Iris pigment epithelial cell (primary cell): ENCODE measurements at regions not wholly inside any gene's neighbourhood (a gene's known extent, or its start where the extent isn't known, plus 50 kb on each side); places are given as distances from the start of the nearest gene placed in this dataset.
"Not testable (repeated sequence)": the region's sequence is repeated elsewhere in the genome, so short reads cannot be mapped to it uniquely, and the experiment has no call there.

ENCODE experiments used
- DNase-seq: peaks from one replicate; pipeline ENCODE4 v3.0.0-alpha.2; 2011; ENCODE audit warnings: low read depth

DNA sequence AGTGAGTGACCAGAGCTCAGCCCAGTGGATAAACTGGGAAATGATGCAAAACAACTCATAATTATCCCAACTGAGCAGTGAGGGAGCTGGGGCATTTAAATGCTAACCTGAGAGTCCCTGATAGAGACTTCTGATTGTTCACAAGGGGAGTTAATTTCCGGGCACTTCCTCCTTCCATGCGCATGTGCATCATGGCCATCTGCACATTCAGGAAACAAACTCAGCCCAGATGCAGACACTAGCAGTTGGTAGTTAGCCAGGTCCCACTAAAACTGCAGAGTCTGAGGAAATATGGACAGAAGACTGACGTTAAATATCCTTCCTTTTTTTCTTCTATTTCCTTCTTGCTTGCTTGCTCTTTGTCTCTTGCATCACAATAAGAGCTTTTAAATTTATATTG is 852.1 kb upstream of the LRRC4C start:
- DNase-seq = no peak

- no peak for DNase-seq
Measured at GRCh38 chr11:42311944-42312343, 852.5 kb upstream of the LRRC4C start.

GRCh38 chr11:42315267-42315666 is 855.8 kb upstream of the LRRC4C start:
- no peak for DNase-seq

- no peak for DNase-seq
Measured at GRCh38 chr11:42315846-42316245, 856.4 kb upstream of the LRRC4C start.

DNA sequence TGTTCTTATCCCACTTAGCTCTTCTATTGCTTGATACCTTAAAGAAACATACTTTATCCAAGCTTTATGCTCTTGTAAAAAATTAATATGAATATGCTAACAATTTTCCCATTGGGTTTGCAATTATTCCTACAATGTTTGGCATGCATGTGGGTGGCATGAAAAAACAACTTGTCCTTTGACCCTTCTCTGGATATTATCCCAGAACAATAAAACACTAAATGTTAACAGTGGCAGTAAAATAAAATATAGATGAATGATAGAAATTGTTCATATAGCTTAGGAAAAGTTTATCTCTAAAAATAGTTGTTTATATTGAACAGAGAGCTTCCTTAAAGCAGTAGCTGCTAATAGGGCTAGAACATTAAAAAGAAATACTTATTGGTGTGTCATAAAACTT is 860.5 kb upstream of the LRRC4C start:
- DNase-seq = no peak

GRCh38 chr11:42329929-42330565 is 870.6 kb upstream of the LRRC4C start:
- DNase-seq = no peak

- no peak for DNase-seq
Measured at GRCh38 chr11:42337786-42338455, 878.5 kb upstream of the LRRC4C start.

DNA sequence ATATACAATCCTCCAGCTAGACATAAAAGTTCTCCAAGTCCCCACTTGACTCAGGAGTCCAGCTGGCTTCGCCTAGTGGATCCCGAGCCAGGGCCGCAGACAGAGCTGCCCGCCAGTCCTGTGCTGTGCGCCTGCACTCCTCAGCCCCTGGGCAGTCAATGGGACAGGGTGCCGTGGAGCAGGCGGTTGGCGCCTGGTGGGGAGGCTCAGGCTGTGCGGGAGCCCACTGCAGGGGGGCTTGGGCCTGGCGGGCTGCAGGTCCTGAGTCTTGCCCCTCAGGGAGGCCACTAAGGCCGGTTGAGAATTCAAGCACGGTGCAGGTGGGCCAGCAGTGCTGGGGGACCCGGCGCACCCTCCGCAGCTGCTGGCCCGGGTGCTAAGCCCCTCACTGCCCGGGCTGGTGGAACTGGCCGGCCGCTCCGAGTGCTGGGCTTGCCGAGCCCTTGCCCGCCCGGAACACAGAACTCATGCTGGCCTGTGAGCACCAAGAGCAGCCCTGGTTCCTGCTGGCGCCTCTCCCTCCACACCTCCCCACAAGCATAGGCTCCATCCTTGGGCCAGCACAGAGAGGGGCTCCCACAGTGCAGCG is 884.8 kb upstream of the LRRC4C start:
- no peak for DNase-seq

DNA sequence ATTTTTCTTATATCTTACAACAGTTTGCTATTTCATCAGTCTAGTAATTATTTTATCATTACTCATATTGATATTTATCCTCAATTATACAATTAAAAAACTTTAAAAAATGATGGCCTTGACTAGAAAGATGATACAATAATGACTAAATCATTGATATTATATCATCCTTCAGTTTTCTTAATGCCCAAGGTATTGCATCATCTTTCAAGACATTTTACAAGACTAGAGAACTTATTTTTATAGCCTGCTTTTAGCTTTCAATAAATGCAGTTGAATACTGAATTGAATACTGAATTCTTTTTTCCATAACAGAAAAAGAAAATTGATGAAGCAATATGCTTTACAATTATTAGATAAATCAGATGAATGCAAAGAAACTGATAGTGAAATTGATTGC is 886.5 kb upstream of the LRRC4C start:
- no peak for DNase-seq

DNA sequence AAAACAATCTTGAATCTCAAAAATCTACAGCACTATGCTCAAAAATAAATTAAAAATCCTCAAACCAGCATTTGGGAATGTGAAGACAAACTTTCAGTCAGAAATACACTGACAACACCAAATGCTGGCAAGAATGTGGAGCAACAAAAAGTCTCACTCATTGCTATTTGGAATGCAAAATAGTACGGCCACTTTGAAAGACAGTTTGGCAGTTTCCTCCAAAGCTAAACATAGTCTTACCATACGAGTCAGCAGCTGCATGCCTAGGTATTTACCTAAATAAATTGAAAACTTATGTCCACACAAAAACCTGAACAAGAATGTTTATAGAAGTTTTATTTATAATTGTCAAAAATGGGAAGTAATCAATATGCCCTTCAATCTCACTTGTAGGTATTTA is 904.2 kb upstream of the LRRC4C start:
- DNase-seq = no peak

DNA sequence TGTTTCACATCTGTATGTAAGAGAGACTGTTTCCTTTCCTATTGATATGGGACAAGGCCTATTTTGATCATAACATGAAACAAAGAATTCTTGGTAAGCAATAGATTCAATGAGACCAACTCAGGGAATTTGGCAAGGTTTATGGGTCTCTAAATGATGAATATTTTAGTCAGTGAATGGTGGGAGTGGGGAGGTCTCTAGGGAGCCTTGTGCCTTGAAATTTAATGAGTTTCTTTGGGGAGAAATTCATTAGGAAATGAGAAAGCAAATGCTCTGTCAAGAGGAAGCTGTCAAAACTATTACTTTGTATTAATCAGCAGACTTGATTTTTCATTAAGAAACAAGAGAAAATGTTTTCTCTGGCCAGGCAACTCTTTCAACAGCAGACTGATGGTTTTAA is 921.7 kb upstream of the API5 start:
- DNase-seq = no peak

DNA sequence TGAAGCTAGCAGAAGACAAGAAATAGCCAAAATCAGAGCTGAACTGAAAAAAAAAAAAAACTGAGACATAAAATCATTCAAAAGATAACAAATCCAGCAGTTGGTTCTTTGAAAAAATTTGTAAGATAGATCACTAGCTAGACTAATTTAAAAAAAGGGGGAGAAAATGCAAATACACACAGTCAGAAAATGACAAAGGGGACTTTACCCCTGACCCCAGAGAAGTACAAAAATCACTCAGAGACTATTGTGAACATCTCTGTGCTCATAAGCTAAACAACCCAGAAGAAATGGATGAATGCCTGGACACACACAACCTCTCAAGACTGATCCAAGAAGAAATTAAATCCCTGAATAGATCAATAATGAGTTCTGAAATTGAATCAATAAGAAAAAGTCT is 914.3 kb upstream of the API5 start:
- DNase-seq = no peak

GRCh38 chr11:42407341-42407740 is 904.5 kb upstream of the API5 start:
- no peak for DNase-seq

GRCh38 chr11:42410251-42410955 is 901.4 kb upstream of the API5 start:
- DNase-seq = no peak

- DNase-seq = no peak
Measured at GRCh38 chr11:42412590-42412989, 899.2 kb upstream of the API5 start.

DNA sequence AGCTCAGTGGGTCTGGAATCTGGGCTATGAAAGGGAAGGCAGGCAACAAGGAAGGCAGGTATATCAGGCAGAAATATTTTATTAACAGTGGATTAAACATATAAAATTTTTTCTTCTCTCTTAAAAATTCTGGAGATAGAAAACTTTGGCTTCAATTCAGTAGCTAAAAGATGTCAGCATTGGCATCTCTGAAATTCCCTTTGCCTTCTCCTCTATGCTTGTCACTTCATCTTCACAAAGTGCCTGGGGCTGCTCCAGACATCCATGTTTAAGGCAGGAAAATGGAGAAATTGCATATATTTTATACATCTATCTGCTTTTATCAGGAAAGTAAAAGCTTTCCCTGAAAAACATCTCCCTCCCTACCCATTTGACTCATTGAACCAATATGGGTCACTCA is 894.1 kb upstream of the API5 start:
- no peak for DNase-seq

DNA sequence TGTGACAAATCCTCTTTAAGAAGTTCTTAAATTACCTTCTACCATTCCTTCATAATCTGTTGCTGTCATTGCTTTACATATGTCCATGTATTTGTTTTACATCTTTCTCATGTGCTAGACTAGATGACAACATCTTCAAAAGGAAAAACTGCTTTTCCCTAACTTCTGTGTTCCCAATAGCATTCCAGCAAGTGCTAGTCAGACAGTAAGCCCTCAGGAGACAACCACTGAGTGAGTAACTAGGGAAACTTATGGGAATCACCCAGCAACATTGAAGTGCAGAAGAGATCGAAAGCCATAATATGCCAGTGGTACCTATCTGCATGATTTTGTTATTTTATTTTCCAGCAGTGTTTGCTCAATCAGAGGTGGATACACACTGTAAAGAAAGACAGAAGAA is 889.7 kb upstream of the API5 start:
- no peak for DNase-seq

GRCh38 chr11:42434911-42435310 is 876.9 kb upstream of the API5 start:
- not testable (repeated sequence) for DNase-seq

GRCh38 chr11:42444406-42444805 is 867.4 kb upstream of the API5 start:
- no peak for DNase-seq

DNA sequence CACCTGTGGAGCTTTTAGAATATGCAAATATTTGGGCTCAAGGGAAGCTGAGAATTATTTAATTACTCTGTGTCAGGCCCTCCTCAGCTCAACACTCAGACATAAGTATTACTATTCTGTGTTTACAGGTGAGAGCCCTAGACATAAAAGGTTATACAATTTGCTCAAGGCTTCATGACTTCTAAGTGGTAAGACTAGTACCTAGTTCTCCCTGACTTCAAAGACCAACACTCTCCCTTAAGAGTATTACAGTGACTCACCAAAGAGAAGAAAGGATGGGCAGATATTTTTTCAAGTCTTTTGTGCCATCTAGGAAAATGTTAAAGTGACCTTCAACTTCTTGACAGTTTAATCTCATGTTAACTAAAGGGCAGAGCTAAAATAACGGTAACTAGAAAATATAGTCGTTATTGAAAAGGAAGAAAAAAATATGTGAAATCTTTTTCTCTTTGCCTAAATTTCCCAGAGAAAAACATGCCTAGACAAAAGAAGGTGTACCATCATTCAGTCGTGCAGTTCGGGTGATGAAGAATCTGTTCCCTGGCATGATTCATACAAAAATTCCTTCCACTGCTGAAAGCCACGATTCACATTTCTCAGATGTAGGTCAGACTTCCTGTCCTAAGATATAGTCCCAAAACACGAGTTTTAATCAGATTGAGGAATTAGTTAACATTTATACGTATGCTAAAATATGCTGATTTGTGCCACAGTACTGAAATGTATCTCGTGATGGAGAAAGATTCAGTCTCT is 849.1 kb upstream of the API5 start:
- DNase-seq = no peak

- no peak for DNase-seq
Measured at GRCh38 chr11:42465623-42466022, 846.2 kb upstream of the API5 start.

DNA sequence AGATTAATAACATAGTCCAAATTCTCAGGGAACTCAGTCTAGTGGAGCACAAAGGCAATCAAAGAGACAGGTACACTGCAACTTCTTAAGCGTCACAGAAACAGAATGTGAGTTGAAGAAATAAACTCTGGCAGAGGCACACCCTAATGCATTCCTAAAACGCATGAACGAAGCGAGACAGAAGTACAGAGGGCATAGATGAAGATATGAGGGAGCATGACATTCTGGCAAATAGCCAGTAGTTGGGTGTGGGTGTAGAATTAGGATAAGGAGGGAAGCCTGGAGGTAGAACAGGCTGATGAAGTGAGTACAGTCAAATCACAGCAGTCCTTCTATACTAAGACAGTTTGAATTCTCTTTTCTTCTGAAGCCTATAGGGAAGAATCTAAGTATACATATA is 838.7 kb upstream of the API5 start:
- no peak for DNase-seq
